Stimulated activated CD8-positive, alpha-beta memory T cell treated with anti-CD3 and anti-CD28 coated beads, Interleukin-4, amount 100 ng/mL, for 24 hours (primary cell): ENCODE measurements at regions not wholly inside any gene's neighbourhood (a gene's known extent, or its start where the extent isn't known, plus 50 kb on each side); places are given as distances from the start of the nearest gene placed in this dataset.
"Not testable (repeated sequence)": the region's sequence is repeated elsewhere in the genome, so short reads cannot be mapped to it uniquely, and the experiment has no call there.

Source experiments
- DNase-seq: peaks from one replicate; pipeline ENCODE4 v3.0.0-alpha.2; 2020; ENCODE audit warnings: low read depth

- DNase-seq = no peak
These were observed 423.6 kb downstream of the IRX1 start for GRCh38 chr5:4019009-4019769.

DNA sequence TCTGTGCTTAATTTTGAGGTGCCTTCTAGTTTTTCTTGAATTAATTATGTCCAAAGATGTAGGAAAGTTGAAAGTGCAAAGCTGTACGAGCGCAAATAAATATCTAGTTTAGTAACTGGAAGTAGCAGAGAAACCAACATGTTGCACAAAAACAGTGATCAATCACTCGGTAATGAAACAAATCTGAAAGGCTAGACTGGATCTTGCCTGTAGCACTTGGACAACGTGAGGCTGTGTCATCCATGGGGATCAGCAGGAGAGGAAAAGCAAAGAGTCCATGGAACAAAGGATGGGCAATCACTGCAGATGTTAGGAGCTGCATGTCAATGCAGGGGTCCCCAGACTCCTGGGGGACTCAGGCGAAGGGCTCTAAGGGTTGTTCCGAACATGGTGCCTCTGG lies 424.2 kb downstream of the IRX1 start:
- DNase-seq = no peak

- DNase-seq = no peak
These were observed 424.8 kb downstream of the IRX1 start for GRCh38 chr5:4020400-4020799.

- DNase-seq = no peak
These were observed 426.5 kb downstream of the IRX1 start for GRCh38 chr5:4022056-4022670.

DNA sequence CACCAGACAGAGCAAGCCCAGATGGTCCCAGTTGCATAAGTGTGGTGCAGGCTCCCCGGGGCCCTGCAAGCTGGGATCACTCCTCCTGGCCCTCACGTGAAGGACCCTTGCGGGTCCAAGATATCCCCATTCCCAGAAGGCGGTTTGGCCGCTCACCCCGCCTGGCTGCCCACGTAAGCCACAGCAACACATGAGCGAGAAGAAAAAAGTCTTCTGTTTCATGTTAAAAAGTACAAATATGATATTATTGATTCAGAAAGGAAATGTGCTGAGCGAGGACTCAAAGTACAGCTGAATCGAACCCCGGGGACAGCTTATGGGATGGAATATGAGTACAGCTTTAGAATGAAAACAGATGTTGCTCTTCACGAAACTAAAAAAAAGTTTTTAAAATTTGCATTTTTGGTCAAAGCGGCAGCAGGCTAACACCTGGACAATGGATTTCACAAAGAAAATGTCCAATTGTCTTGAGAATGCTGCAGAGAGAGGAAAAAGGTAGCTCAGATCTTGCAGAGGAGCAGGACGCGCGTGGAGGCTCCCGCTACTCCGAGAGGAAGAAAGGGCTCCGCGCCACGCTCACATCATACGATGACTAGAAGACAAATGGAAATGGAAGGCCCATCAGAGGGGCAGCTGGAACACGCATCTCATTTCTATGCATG lies 427.6 kb downstream of the IRX1 start:
- no peak for DNase-seq

DNA sequence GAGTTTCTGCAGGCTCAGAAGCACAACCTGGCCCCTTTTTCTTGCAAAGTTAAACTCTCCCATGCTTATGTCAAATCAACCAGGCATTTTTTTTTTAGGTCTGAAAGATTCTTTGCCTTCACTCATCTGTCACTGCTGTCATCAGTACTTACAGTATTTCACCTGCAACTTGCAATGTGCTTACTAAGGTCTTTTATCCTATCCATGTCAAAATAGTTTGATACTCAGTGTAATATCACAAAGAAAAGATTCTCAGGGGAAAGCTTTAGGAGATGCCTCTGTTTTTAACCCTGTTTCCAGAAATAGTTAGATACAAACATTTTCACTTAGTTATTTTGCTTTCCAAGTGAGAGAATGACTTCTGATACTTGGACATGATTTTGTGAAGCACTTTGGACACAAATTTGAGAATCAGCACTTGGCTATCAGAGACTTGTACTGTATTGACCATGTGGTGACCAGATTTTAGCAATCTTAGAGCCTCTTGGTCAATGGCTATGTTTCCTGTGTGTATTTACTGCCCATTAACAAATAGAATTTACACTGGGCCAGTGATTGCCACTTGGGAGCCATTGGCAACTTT lies 428.2 kb downstream of the IRX1 start:
- DNase-seq = no peak

DNA sequence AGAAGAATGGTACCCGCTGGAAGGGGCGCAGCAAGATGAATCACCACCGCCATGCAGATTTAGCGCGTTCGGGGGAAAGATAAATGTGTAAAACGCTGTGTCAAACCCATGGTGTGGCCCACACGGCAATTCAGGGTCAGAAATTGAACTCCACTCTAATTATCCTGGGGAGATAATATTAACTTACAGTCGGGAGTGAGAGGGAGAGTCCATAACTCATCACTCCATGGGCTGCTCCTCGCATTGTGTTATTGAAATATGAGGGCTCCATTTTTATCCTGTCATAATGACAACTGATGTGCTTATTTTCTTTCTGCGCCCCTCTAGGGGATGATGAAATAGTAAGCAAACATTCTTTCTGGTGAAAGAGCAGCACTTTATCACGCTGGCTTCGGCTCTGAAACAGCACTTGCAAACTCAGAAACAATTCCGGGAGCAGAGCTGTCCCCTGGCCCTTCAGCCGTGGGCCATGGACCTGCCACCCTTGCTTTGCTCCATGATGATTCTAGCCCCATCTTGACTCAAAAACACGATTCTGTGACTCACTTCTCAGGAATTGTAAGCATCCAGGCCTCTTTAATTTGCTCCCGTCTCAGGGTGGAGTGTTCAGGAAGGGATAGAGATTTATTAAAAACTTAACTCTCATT lies 431.6 kb downstream of the IRX1 start:
- no peak for DNase-seq

GRCh38 chr5:4028384-4028783 lies 432.8 kb downstream of the IRX1 start:
- no peak for DNase-seq

DNA sequence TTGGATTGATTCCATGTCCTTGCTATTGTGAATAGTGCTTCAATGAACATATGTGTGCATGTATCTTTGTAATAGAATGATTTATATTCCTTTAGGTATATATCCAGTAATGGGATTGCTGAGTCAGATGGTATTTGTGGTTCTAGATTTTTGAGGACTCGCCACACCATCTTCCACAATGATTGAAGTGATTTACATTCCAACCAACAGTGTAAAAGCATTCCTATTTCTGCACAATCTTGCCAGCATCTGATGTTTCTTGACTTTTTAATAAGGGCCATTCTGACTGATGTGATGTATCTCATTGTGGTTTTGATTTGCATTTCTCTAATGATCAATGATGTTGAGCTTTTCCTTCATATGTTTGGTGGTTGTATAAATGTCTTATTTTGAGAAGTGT lies 437.9 kb downstream of the IRX1 start:
- DNase-seq = not testable (repeated sequence)

- DNase-seq = no peak
These were observed 441.2 kb downstream of the IRX1 start for GRCh38 chr5:4036861-4037260.

- DNase-seq = no peak
These were observed 443.4 kb downstream of the IRX1 start for GRCh38 chr5:4038994-4039393.

- no peak for DNase-seq
These were observed 446.7 kb downstream of the IRX1 start for GRCh38 chr5:4042311-4042710.

DNA sequence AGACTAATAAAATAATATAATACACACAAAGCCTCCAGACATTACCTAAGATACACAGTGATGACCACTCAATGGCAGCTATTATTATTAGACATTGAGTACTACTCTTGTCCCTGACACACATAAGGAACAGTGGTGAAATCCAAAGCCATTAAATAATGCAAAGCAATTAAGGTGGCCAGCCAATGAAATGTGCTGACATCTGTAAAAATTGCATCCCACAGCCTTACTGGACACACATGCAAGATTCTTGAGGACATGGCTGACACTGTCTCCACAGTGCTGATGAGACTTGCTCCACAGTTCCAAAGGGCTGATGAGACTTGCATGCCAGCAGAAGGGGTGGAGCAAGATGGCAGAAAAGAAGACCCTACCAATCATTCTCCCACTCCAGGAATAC lies 447.5 kb downstream of the IRX1 start:
- DNase-seq = no peak

- no peak for DNase-seq
These were observed 449.2 kb downstream of the IRX1 start for GRCh38 chr5:4044881-4045280.

GRCh38 chr5:4048398-4048797 lies 452.8 kb downstream of the IRX1 start:
- no peak for DNase-seq

DNA sequence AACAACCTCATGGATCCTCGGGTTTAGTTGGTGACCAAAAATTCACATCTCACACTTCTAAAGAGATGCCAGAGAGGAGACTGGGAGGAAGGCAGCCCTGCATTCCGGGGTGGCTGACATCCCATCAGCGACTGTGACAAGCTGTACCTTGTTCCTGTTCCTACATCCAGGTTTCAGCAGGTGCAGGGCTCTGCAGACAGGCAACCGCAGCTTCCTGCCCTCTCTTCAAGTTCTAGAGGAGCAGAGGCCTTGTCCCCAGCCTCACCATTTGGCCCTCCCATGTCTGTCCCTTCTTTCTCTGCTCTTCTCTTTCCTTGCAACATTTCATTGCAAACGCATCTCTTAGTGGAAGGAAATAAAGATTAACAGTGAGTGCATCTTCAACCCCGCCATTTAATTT lies 454.6 kb downstream of the IRX1 start:
- DNase-seq = no peak

DNA sequence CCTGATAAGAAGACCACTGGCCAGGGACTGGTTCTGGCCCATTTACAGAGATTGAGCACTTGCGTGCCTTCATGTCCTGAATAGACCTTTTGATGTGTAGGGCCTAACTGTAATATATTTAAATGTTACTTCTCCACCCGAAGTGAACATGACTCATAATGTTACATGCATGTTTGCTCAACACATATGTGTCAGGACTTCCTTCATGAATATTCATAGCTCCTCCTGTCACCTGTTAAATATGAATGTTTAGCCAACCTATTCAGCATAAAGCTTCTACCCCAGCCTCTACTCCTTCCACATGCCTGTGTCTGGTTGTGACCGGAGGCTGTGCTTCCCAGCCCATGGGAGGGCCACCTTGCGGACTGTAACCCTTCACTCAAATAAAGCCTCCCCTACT lies 457.5 kb downstream of the IRX1 start:
- DNase-seq = no peak

DNA sequence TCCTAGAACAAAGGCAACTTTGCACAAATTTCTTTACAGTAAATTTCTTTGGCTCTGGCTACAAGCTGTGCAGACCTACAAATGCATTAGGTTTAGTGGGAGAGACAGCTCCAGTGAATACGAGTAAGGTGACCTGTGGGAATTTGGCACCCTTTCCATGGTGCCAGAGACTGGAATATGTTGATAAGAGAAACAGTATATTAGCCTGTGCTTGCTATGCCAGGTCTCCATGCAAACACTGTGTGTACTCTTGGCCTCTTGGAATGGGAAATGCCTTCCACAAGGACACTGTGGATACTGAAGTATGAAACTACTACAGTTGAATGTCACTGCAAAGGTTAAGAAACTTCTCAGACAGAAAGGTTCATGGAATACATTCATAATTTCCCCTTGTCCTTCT lies 458.5 kb downstream of the IRX1 start:
- no peak for DNase-seq

DNA sequence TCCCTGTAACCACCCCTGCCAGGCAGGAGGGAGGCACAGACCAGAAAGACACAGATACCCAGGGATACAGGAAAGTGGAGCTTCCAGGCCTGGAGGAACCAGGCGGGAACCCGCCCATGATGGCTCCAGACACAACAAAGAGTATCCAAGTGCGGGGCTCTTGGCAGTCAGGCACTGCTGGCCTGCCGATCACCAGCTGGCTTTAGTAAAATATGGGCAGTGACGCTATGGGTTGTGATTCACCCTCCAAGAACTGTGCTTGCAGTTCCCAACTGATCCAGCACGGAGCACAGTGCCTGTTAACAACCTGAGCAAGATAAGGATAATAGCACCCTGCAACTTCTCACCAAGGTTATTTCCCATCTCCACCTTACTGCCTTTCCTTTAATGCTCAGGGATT lies 463.3 kb downstream of the IRX1 start:
- DNase-seq = no peak

GRCh38 chr5:4065472-4066320 lies 470.1 kb downstream of the IRX1 start:
- DNase-seq = no peak

- DNase-seq = no peak
These were observed 472.5 kb downstream of the IRX1 start for GRCh38 chr5:4068171-4068570.

GRCh38 chr5:4078544-4078943 lies 482.9 kb downstream of the IRX1 start:
- DNase-seq = no peak
